ENCODE measurements at regions not wholly inside any gene's neighbourhood (a gene's known extent, or its start where the extent isn't known, plus 50 kb on each side); places are given as distances from the start of the nearest gene placed in this dataset.

DNA sequence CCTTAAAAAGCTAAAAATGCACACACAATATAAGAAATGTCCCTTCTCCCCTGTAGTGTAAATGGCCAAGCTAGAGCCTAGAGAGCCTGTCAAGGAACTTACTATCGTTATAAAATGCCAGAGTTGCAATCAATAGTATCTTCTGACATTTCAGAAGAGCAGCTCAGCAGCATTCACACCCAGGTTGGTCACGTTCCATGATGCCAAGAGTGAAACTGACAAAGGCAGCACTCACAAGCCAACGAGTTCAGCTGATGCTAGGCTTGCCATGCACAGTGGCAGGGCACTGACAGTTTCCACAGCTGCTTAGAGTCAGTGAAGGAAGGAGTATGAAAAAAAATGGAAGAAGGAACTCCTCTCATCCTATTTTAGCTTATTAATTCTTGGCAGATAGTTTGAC is 331.4 kb upstream of the CCDC54 start:
- Mint-ChIP-seq H3K4me3 (no peak overlapping the region), H3K27ac (no peak overlapping the region), H3K27me3 (no peaks in the 10 kb centered on the region), H3K36me3 (ENCODE audit: low read depth) (no peaks in the 10 kb centered on the region), H3K9me3 (no peaks in the 10 kb centered on the region), H3K4me1 (no peaks in the 10 kb centered on the region)
- intact Hi-C loops (cut with micrococcal nuclease), result no loop called here
- no peak for ATAC-seq (ENCODE audit: low read depth)
- TF ChIP-seq, protein P1, sequence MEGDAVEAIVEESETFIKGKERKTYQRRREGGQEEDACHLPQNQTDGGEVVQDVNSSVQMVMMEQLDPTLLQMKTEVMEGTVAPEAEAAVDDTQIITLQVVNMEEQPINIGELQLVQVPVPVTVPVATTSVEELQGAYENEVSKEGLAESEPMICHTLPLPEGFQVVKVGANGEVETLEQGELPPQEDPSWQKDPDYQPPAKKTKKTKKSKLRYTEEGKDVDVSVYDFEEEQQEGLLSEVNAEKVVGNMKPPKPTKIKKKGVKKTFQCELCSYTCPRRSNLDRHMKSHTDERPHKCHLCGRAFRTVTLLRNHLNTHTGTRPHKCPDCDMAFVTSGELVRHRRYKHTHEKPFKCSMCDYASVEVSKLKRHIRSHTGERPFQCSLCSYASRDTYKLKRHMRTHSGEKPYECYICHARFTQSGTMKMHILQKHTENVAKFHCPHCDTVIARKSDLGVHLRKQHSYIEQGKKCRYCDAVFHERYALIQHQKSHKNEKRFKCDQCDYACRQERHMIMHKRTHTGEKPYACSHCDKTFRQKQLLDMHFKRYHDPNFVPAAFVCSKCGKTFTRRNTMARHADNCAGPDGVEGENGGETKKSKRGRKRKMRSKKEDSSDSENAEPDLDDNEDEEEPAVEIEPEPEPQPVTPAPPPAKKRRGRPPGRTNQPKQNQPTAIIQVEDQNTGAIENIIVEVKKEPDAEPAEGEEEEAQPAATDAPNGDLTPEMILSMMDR (IDR thresholded peaks at IDR 0.05), result no peak
- DNase-seq, result no peak
- POLR2A ChIA-PET, result no interaction called here
- CTCF ChIA-PET, result no interaction called here

DNA sequence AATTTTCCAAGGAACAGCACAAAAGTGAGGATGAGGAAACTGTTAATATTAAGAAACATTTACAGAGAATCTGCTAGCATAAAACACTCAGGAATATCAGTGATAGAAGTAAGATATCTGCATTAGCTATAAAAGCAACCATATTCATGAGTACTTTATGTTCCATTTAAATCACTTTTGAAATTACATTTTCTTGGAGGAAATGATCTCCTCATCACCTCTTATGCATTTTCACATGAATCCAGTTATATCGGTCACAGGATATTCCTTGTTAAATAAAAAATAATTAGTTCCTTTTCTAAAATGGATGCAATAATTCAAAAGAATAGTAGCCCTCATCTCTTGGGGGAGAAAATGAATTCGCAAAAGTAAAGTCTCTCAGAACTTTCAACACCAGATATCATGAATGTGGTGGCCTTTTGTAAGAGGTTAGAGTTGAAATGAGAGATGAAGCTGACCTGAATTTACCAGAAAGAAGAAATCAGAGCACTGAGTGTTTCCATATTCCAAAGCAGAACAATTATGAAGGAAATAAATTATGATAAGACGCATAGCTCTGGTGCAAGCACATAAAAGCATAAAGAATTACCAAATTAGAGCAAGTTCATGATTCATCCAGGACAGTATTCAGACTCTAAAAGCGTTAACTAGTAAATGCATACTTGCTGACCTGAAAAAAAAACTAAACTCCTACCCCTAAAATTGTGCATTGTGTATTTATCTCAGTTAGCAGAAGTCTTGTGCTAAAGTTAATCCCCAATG is 321.9 kb upstream of the CCDC54 start:
- no peak for DNase-seq
- Mint-ChIP-seq H3K27me3 (peaks cover 4% of the 10 kb centered on the region), H3K9me3 (no peaks in the 10 kb centered on the region), H3K4me3 (no peak overlapping the region), H3K36me3 (ENCODE audit: low read depth) (no peaks in the 10 kb centered on the region), H3K4me1 (no peaks in the 10 kb centered on the region), H3K27ac (no peak overlapping the region)
- CTCF ChIA-PET, result interaction anchor here (1.0 kb wide), 1 partner anchor 9 kb away, joined by 4 read pairs; no protein-coding TSS in a partner anchor
- ATAC-seq (ENCODE audit: low read depth), result no peak
- TF ChIP-seq, protein P1 (IDR thresholded peaks at IDR 0.05), result no peak
- intact Hi-C loops (cut with micrococcal nuclease), result no loop called here
- POLR2A ChIA-PET, result no interaction called here

DNA sequence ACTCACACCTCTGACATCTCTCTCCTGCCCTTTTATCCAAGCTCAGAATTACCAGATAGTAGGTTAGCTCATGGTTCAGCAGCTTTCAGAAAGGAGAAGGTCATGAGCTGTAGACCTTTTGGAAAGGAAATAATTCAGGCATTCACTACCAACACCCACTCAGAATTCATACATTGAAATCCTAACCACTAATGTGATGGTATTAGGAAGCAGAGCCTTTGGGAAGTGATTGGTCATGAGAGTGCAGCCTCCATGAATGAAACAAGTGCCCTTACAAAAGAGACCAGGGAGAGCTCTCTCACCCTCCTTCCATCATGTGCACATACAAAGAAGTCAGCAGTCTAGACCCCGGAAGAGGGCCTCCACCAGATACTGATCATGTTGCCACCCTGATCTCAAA is 315.8 kb upstream of the CCDC54 start:
- H3K27ac Mint-ChIP-seq, result no peak overlapping the region
- intact Hi-C loops (cut with micrococcal nuclease), result loop anchor here (10.0 kb wide), 1 partner anchor 447 kb away; no protein-coding TSS in a partner anchor

DNA sequence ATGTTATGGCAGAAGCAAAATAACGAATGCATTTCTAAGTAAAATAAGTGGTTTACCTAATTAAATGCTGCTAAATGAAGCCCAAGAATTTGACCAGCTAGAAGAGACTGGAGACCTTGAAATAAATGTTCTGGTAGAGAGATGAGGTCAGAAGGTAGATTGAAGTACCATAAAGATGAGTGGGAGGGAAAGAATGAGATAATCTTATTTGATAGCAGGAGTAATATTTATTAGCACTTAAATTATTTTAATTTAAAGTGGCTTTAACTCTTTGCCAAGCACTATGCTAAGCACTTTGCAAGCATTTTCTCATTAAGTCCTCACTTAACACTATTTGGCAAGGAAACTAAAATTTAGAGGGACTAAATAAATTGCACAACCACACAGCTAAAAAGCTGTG is 314.9 kb upstream of the CCDC54 start:
- no peaks in the 10 kb centered on the region for H3K9me3 Mint-ChIP-seq
- TF ChIP-seq, protein P1 (IDR thresholded peaks at IDR 0.05), result no peak
- intact Hi-C loops (cut with micrococcal nuclease), result loop anchor here (10.0 kb wide), 1 partner anchor 448 kb away; no protein-coding TSS in a partner anchor
- DNase-seq, result no peak
- H3K4me1 Mint-ChIP-seq, result peaks cover 4% of the 10 kb centered on the region
- no peak overlapping the region for H3K4me3 Mint-ChIP-seq
- peaks cover 6% of the 10 kb centered on the region for H3K27me3 Mint-ChIP-seq
- ChIA-PET CTCF (no interaction called here), POLR2A (no interaction called here)
- no peak overlapping the region for H3K27ac Mint-ChIP-seq
- ATAC-seq (ENCODE audit: low read depth), result no peak
- H3K36me3 Mint-ChIP-seq (ENCODE audit: low read depth), result no peaks in the 10 kb centered on the region

More for the DNA sequence above, 315.8 kb upstream of the CCDC54 start:
- no peak overlapping the region for H3K4me3 Mint-ChIP-seq
- H3K9me3 Mint-ChIP-seq, result no peaks in the 10 kb centered on the region
- POLR2A ChIA-PET, result no interaction called here
- peaks cover 4% of the 10 kb centered on the region for H3K4me1 Mint-ChIP-seq
- TF ChIP-seq, protein P1 (IDR thresholded peaks at IDR 0.05), result no peak
- no peak for DNase-seq
- H3K27me3 Mint-ChIP-seq, result peaks cover 7% of the 10 kb centered on the region
- CTCF ChIA-PET, result interaction anchor here (0.7 to 1.0 kb wide), 2 partner anchors 9 to 1573 kb away, joined by 3 to 4 read pairs; no protein-coding TSS in a partner anchor
- ATAC-seq (ENCODE audit: low read depth), result no peak
- H3K36me3 Mint-ChIP-seq (ENCODE audit: low read depth), result no peaks in the 10 kb centered on the region

DNA sequence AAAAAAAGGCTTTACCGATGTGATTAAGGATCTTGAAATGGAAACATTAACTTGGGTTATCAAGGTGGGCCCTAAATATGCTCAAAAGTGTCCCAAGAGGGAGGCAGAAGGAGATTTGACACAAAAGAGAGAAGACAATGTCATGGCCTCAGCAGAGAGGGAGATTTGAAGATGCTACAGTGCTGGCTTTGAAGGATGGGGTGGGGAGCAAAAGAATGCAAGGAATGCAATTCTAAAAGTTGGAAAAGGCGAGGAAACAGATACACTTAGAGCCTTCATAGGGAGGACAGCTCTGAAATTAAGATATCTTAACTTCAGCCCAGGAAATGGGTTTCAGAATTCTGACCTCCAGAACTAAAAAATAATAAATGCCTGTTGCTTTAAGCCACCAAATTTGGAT is 314.5 kb upstream of the CCDC54 start:
- ATAC-seq (ENCODE audit: low read depth), result no peak
- ChIA-PET POLR2A (no interaction called here), CTCF (no interaction called here)
- H3K36me3 Mint-ChIP-seq (ENCODE audit: low read depth), result no peaks in the 10 kb centered on the region
- H3K27ac Mint-ChIP-seq, result no peak overlapping the region
- intact Hi-C loops (cut with micrococcal nuclease), result loop anchor here (10.0 kb wide), 1 partner anchor 448 kb away; no protein-coding TSS in a partner anchor
- no peak for DNase-seq
- peaks cover 3% of the 10 kb centered on the region for H3K27me3 Mint-ChIP-seq
- H3K9me3 Mint-ChIP-seq, result no peaks in the 10 kb centered on the region
- H3K4me3 Mint-ChIP-seq, result no peak overlapping the region
- TF ChIP-seq, protein P1 (IDR thresholded peaks at IDR 0.05), result no peak
- peaks cover 4% of the 10 kb centered on the region for H3K4me1 Mint-ChIP-seq

Measured in activated B cell treated with CpG ODN at 0.5 μM for 24 hours (primary cell).